OCI-LY7 (cell line): ENCODE measurements at regions not wholly inside any gene's neighbourhood (a gene's known extent, or its start where the extent isn't known, plus 50 kb on each side); places are given as distances from the start of the nearest gene placed in this dataset.

Source experiments
- BruUV-seq: library from RNA; stranded (reverse); fragments of 400-500 nt; replicated peaks from 2 replicates; lab custom pipeline; 2021; lab: Mats Ljungman, UMichigan
- CTCF ChIA-PET: fragments of 300-600 bp; sonication (Branson Sonifier 250); formaldehyde crosslinking; loops from one replicate; lab custom pipeline; 2022; ENCODE audit warnings: antibody characterized with exemption; ENCODE audit not compliant: unreplicated experiment; lab: Charles Lee
- POLR2A ChIA-PET: fragments of 300-600 bp; sonication (Branson Sonifier 250); formaldehyde crosslinking; loops from one replicate; lab custom pipeline; 2022; ENCODE audit warnings: antibody characterized with exemption; lab: Charles Lee
- DNase-seq: peaks from one replicate; pipeline ENCODE4 v3.0.0-alpha.2; 2015; ENCODE audit warnings: low spot score
- H2AFZ ChIP-seq: fragments of 200-600 bp; sonication (generic), shearing (Covaris generic); 2 replicates; pipeline ENCODE4 v1.6.1; 2014; ENCODE audit warnings: mild to moderate bottlenecking, antibody characterized with exemption, low read length, moderate library complexity
- H3K27ac ChIP-seq: fragments of 200-600 bp; sonication (generic); 2 replicates; pipeline ENCODE4 v1.5.1; 2014; ENCODE audit warnings: mixed run types, low read depth, mild to moderate bottlenecking, moderate library complexity, low read length, inconsistent platforms; ENCODE audit not compliant: poor library complexity, severe bottlenecking
- H3K36me3 ChIP-seq: fragments of 200-600 bp; sonication (generic); 2 replicates; pipeline ENCODE4 v1.6.1; 2014; ENCODE audit warnings: mild to moderate bottlenecking, antibody characterized with exemption, low read length, moderate library complexity, mixed read lengths; ENCODE audit not compliant: insufficient read depth
- H3K4me1 ChIP-seq: fragments of 200-600 bp; sonication (generic); 2 replicates; pipeline ENCODE4 v1.5.1; 2014; ENCODE audit warnings: mild to moderate bottlenecking, low read length; ENCODE audit not compliant: insufficient read depth, poor library complexity, severe bottlenecking
- H3K4me2 ChIP-seq: fragments of 200-600 bp; sonication (generic); 2 replicates; pipeline ENCODE4 v1.6.1; 2014; ENCODE audit warnings: mild to moderate bottlenecking, low read length
- H3K4me3 ChIP-seq: fragments of 200-600 bp; sonication (generic); 2 replicates; pipeline ENCODE4 v1.5.1; 2014; ENCODE audit warnings: mild to moderate bottlenecking, low read depth, low read length; ENCODE audit not compliant: poor library complexity, severe bottlenecking
- H3K79me2 ChIP-seq: fragments of 200-600 bp; sonication (generic); 2 replicates; pipeline ENCODE4 v1.6.1; 2016; ENCODE audit warnings: low read depth, mild to moderate bottlenecking, low read length, moderate library complexity, mixed read lengths; ENCODE audit not compliant: insufficient read depth
- H3K9me2 ChIP-seq: fragments of 200-600 bp; sonication (generic); 2 replicates; pipeline ENCODE4 v1.6.1; 2016; ENCODE audit warnings: mild to moderate bottlenecking, low read length, mixed read lengths; ENCODE audit not compliant: insufficient read depth
- H3K9me3 ChIP-seq: fragments of 200-600 bp; sonication (generic); 2 replicates; pipeline ENCODE4 v1.6.1; 2014; ENCODE audit warnings: mild to moderate bottlenecking, mixed run types, low read length, mixed read lengths
- H4K20me1 ChIP-seq: fragments of 200-600 bp; sonication (generic); 2 replicates; pipeline ENCODE4 v1.6.1; 2014; ENCODE audit warnings: mild to moderate bottlenecking, antibody characterized with exemption, low read length, moderate library complexity, mixed read lengths; ENCODE audit not compliant: insufficient read depth
- EZH2phosphoT487 ChIP-seq: fragments of 200-600 bp; sonication (generic); IDR thresholded peaks from 2 replicates; pipeline ENCODE4 v1.6.1; 2018; ENCODE audit warnings: low read depth, borderline replicate concordance, mild to moderate bottlenecking, mixed run types, antibody characterized with exemption, low read length, moderate library complexity, mixed read lengths
- intact Hi-C: fragments of 100-400 bp; cut with micrococcal nuclease; formaldehyde crosslinking; loops from one replicate; pipeline ENCODE4 v1.10.0; 2022; ENCODE audit not compliant: unreplicated experiment
- TF ChIP-seq, protein P1 (sequence below): fragments of 200-600 bp; sonication (generic); conservative IDR thresholded peaks from 2 replicates; pipeline ENCODE4 v1.5.1; 2014; ENCODE audit warnings: mild to moderate bottlenecking, antibody characterized with exemption, low read length, moderate library complexity, mixed read lengths

DNA sequence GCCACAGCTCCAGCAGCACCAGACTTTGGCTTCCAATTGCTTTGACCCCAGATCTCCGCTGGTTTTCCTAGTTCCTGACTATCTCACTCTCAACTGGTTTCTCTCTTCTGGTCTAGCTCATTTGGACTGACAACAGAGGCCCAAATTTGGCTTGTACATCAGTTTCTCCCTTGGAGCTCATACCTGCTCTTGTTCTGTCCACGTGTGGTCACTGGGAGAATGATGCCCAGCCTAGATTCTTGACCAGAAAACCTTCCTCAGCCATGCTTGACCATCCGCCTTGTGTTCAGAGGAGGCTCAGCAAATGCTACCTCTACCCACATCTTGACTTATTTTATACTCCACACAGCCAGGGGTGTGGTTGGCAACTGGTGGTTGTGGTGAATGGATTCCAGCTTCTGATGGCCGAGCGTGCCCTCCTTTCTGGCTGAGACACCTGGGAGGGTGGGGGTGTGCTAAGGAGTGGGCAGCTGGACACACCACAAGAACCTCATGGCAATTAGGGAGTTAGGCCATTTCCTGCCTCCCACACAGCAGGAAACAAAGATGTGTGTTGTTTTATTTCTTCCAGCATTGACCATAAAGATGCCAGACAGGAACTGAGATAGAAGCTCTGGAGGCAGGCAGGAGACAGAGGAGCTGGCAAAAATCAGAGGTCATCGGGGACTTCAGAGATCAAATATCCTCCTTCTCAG, 93.8 kb upstream of the FAM20A start:
- no peak overlapping the region for H3K4me2 ChIP-seq
- no peak for DNase-seq
- no peaks in the 10 kb centered on the region for H3K4me1 ChIP-seq
- H3K9me3 ChIP-seq: no peaks in the 10 kb centered on the region
- ChIA-PET POLR2A (interaction anchor here (0.7 kb wide), 1 partner anchor 13 kb away, joined by 3 read pairs; no protein-coding TSS in a partner anchor), CTCF (no interaction called here)
- no peaks in the 10 kb centered on the region for H3K9me2 ChIP-seq
- no peaks in the 10 kb centered on the region for H4K20me1 ChIP-seq
- no peaks in the 10 kb centered on the region for H3K79me2 ChIP-seq
- no peak overlapping the region for H3K4me3 ChIP-seq
- no peak overlapping the region for H3K27ac ChIP-seq
- no peaks in the 10 kb centered on the region for H3K36me3 ChIP-seq
- TF ChIP-seq, protein P1, sequence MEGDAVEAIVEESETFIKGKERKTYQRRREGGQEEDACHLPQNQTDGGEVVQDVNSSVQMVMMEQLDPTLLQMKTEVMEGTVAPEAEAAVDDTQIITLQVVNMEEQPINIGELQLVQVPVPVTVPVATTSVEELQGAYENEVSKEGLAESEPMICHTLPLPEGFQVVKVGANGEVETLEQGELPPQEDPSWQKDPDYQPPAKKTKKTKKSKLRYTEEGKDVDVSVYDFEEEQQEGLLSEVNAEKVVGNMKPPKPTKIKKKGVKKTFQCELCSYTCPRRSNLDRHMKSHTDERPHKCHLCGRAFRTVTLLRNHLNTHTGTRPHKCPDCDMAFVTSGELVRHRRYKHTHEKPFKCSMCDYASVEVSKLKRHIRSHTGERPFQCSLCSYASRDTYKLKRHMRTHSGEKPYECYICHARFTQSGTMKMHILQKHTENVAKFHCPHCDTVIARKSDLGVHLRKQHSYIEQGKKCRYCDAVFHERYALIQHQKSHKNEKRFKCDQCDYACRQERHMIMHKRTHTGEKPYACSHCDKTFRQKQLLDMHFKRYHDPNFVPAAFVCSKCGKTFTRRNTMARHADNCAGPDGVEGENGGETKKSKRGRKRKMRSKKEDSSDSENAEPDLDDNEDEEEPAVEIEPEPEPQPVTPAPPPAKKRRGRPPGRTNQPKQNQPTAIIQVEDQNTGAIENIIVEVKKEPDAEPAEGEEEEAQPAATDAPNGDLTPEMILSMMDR: no peak
- TF ChIP-seq EZH2phosphoT487: no peak
- intact Hi-C loops: no loop called here
- no peak overlapping the region for H2AFZ ChIP-seq
- no TSS peak for BruUV-seq

DNA sequence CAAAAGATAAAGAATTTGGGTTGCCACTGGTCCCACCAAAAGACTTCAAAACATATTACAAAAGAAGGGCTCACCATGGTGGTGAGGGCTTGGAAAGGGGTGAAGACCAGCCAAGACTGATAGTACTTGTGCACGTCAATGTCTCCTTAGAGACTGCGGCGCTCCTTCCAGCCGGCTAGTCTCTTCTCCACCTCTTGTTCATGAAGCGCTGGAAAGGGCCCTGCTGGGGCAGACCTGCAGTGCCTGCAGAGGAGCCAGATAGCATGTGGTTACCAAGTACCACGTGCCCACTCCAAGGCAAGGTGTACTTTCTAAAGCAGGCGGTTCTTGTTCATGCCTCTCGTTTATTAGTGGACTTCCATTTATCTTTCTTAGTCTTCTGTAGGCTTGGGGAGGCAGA, 92.7 kb upstream of the FAM20A start:
- DNase-seq: no peak
- H2AFZ ChIP-seq: no peak overlapping the region
- no peaks in the 10 kb centered on the region for H3K4me1 ChIP-seq
- H3K4me2 ChIP-seq: no peak overlapping the region
- no peaks in the 10 kb centered on the region for H3K9me3 ChIP-seq
- intact Hi-C loops: no loop called here
- H4K20me1 ChIP-seq: no peaks in the 10 kb centered on the region
- no peaks in the 10 kb centered on the region for H3K79me2 ChIP-seq
- ChIA-PET CTCF (no interaction called here), POLR2A (no interaction called here)
- no peaks in the 10 kb centered on the region for H3K9me2 ChIP-seq
- TF ChIP-seq, protein P1: no peak
- no peak for TF ChIP-seq EZH2phosphoT487
- H3K27ac ChIP-seq: no peak overlapping the region
- H3K36me3 ChIP-seq: no peaks in the 10 kb centered on the region
- H3K4me3 ChIP-seq: no peak overlapping the region
- BruUV-seq: no TSS peak

DNA sequence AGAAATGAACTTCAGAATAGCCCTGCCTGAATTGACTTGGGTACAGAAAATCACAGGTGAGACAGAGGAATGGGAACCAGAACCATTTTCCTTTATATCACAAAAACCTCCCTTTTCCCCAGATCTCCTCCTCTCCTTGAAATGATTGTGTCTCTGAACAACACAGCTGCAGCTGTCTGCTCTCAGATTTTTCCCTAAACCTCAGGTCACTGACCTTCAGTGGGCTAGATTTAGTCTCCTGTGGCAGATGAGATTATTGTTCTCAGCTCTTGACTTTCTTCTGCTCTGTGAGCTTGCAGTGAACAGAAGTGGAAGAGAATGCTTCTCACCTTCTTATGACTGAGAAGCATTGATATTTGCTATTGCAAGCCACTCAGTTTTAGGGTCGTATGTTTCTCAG, 92.3 kb upstream of the FAM20A start:
- intact Hi-C loops: no loop called here
- no peak overlapping the region for H3K27ac ChIP-seq
- no peak for DNase-seq
- no peaks in the 10 kb centered on the region for H3K9me3 ChIP-seq
- no peak overlapping the region for H3K4me3 ChIP-seq
- POLR2A ChIA-PET: no interaction called here
- CTCF ChIA-PET: no interaction called here
- H3K36me3 ChIP-seq: no peaks in the 10 kb centered on the region
- no peaks in the 10 kb centered on the region for H4K20me1 ChIP-seq
- no peak for TF ChIP-seq EZH2phosphoT487
- TF ChIP-seq, protein P1: no peak
- BruUV-seq: no TSS peak
- H2AFZ ChIP-seq: no peak overlapping the region
- no peaks in the 10 kb centered on the region for H3K4me1 ChIP-seq
- H3K79me2 ChIP-seq: no peaks in the 10 kb centered on the region
- H3K4me2 ChIP-seq: no peak overlapping the region
- no peaks in the 10 kb centered on the region for H3K9me2 ChIP-seq
